ENCODE measurements at regions not wholly inside any gene's neighbourhood (a gene's known extent, or its start where the extent isn't known, plus 50 kb on each side); places are given as distances from the start of the nearest gene placed in this dataset.

- no peak for TF ChIP-seq CTCF (IDR thresholded peaks at IDR 0.05)
- no peak for TF ChIP-seq POLR2A (IDR thresholded peaks at IDR 0.05)
Observed at GRCh38 chr9:29118555-29118954, 1545.3 kb upstream of the C9orf72 start.
